ENCODE measurements at regions not wholly inside any gene's neighbourhood (a gene's known extent, or its start where the extent isn't known, plus 50 kb on each side); places are given as distances from the start of the nearest gene placed in this dataset.

DNA sequence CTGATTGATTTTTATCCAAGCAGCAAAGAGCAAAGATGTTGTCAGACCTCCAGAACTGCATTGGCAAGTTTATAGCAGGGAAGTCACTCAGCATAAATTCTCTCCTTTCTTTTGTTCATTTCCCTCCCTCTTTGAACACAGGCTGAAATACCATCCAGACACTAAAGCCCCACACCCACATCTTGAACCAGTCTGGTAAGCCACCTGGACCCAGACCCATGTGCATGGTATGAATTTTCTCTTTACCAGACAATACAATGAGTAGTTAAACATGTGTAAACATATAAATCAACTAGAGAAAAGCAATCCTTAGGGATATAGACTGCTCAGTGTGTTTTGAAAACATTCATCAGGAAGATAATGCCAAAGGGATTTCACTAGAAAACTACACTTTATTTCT, 488.3 kb upstream of the FLRT2 start:
- Histone ChIP-seq H3K4me1 (ENCODE audit: control insufficient read depth, insufficient read depth, low read length) (0 out of 2 replicates have a peak, but pooled peaks cover 2% of the 10 kb centered on the region), H3K9me3 (ENCODE audit: control insufficient read depth, insufficient read depth, low read depth, low read length) (no peaks in the 10 kb centered on the region), H3K36me3 (ENCODE audit: control insufficient read depth in 2 of 2, insufficient read depth in 1 of 2, low read length in 2 of 2) (no peaks in the 10 kb centered on the region), H3K4me3 (ENCODE audit: low read depth, low read length) (no peak overlapping the region), H3K27ac (ENCODE audit: extremely low read depth, low read depth, low read length) (no peak overlapping the region)
- ChIA-PET POLR2A (no interaction called here), CTCF (no interaction called here)
- no peak for TF ChIP-seq ZNF292 (tag by site-specific recombination; IDR thresholded peaks at IDR 0.05; ENCODE audit: borderline replicate concordance, low read depth)
- TF ChIP-seq, protein P1, sequence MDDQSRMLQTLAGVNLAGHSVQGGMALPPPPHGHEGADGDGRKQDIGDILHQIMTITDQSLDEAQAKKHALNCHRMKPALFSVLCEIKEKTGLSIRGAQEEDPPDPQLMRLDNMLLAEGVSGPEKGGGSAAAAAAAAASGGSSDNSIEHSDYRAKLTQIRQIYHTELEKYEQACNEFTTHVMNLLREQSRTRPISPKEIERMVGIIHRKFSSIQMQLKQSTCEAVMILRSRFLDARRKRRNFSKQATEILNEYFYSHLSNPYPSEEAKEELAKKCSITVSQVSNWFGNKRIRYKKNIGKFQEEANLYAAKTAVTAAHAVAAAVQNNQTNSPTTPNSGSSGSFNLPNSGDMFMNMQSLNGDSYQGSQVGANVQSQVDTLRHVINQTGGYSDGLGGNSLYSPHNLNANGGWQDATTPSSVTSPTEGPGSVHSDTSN (CRISPR knock-in tag; IDR thresholded peaks at IDR 0.05) = no peak

GRCh38 chr14:85042301-85042700, 487.6 kb upstream of the FLRT2 start:
- Histone ChIP-seq H3K9me3 (ENCODE audit: control insufficient read depth, insufficient read depth, low read depth, low read length) (no peaks in the 10 kb centered on the region), H3K36me3 (ENCODE audit: control insufficient read depth in 2 of 2, insufficient read depth in 1 of 2, low read length in 2 of 2) (no peaks in the 10 kb centered on the region), H3K4me1 (ENCODE audit: control insufficient read depth, insufficient read depth, low read length) (0 out of 2 replicates have a peak, but pooled peaks cover 2% of the 10 kb centered on the region), H3K27ac (ENCODE audit: extremely low read depth, low read depth, low read length) (no peak overlapping the region), H3K4me3 (ENCODE audit: low read depth, low read length) (no peak overlapping the region)
- POLR2A ChIA-PET = no interaction called here
- CTCF ChIA-PET = no interaction called here
- TF ChIP-seq ZNF664 (tag by site-specific recombination; IDR thresholded peaks at IDR 0.05) (no peak), ZNF747 (tag by site-specific recombination; IDR thresholded peaks at IDR 0.05) (no peak), ZNF610 (tag by site-specific recombination; IDR thresholded peaks at IDR 0.05; ENCODE audit: borderline replicate concordance) (no peak), ZBTB17 (tag by site-specific recombination; IDR thresholded peaks at IDR 0.05) (no peak), ZBTB21 (tag by site-specific recombination; IDR thresholded peaks at IDR 0.05) (no peak), ZNF837 (tag by site-specific recombination; IDR thresholded peaks at IDR 0.05) (no peak), ZFP37 (tag by site-specific recombination; IDR thresholded peaks at IDR 0.05) (no peak)
- TF ChIP-seq, protein P2, sequence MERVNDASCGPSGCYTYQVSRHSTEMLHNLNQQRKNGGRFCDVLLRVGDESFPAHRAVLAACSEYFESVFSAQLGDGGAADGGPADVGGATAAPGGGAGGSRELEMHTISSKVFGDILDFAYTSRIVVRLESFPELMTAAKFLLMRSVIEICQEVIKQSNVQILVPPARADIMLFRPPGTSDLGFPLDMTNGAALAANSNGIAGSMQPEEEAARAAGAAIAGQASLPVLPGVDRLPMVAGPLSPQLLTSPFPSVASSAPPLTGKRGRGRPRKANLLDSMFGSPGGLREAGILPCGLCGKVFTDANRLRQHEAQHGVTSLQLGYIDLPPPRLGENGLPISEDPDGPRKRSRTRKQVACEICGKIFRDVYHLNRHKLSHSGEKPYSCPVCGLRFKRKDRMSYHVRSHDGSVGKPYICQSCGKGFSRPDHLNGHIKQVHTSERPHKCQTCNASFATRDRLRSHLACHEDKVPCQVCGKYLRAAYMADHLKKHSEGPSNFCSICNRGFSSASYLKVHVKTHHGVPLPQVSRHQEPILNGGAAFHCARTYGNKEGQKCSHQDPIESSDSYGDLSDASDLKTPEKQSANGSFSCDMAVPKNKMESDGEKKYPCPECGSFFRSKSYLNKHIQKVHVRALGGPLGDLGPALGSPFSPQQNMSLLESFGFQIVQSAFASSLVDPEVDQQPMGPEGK (tag by site-specific recombination; IDR thresholded peaks at IDR 0.05) = no peak

DNA sequence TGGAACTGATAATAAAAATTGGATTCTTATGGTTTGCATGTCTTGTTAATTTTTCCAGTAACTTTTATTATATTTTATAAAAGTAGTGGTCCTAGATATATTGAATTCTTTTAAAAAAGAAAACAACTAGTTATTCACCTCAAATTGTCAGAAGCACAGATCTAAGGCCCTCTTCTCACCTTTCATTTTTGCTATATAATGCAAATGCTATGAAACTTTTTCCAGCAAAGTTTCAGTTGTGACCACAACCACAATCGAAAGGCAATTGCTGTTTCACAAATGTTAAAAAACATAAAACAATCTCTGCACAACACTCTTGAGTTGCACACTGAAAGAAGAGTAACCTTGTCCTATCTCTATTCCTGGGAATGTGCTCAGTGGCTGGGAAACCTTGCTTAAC, 479.8 kb upstream of the FLRT2 start:
- Histone ChIP-seq H3K4me1 (ENCODE audit: control insufficient read depth, insufficient read depth, low read length) (no peaks in the 10 kb centered on the region), H3K27ac (ENCODE audit: extremely low read depth, low read depth, low read length) (no peak overlapping the region), H3K36me3 (ENCODE audit: control insufficient read depth in 2 of 2, insufficient read depth in 1 of 2, low read length in 2 of 2) (no peaks in the 10 kb centered on the region), H3K9me3 (ENCODE audit: control insufficient read depth, insufficient read depth, low read depth, low read length) (no peaks in the 10 kb centered on the region), H3K4me3 (ENCODE audit: low read depth, low read length) (no peak overlapping the region)
- ChIA-PET POLR2A (no interaction called here), CTCF (no interaction called here)
- no peak for TF ChIP-seq ZBTB49 (tag by site-specific recombination; IDR thresholded peaks at IDR 0.05; ENCODE audit: low read depth)
- TF ChIP-seq, protein P3, sequence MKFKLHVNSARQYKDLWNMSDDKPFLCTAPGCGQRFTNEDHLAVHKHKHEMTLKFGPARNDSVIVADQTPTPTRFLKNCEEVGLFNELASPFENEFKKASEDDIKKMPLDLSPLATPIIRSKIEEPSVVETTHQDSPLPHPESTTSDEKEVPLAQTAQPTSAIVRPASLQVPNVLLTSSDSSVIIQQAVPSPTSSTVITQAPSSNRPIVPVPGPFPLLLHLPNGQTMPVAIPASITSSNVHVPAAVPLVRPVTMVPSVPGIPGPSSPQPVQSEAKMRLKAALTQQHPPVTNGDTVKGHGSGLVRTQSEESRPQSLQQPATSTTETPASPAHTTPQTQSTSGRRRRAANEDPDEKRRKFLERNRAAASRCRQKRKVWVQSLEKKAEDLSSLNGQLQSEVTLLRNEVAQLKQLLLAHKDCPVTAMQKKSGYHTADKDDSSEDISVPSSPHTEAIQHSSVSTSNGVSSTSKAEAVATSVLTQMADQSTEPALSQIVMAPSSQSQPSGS (tag by site-specific recombination; IDR thresholded peaks at IDR 0.05; ENCODE audit: low read depth) = no peak
- no peak for TF ChIP-seq SETDB1 (IDR thresholded peaks at IDR 0.05; ENCODE audit: insufficient read length, low read length)
- TF ChIP-seq ZNF843 (tag by site-specific recombination; IDR thresholded peaks at IDR 0.05) = no peak
- no peak for TF ChIP-seq ZBTB21 (tag by site-specific recombination; IDR thresholded peaks at IDR 0.05)
- no peak for TF ChIP-seq SCRT2 (tag by site-specific recombination; IDR thresholded peaks at IDR 0.05)
- no peak for TF ChIP-seq MEIS1 (CRISPR knock-in tag; IDR thresholded peaks at IDR 0.05; ENCODE audit: borderline replicate concordance)
- TF ChIP-seq KLF8 (tag by site-specific recombination; IDR thresholded peaks at IDR 0.05) = no peak
- TF ChIP-seq ZNF274 (IDR thresholded peaks at IDR 0.05; ENCODE audit: low read length) = no peak
- no peak for TF ChIP-seq ZNF274 (tag by site-specific recombination; IDR thresholded peaks at IDR 0.05; ENCODE audit: borderline replicate concordance)
- TF ChIP-seq ZNF2 (tag by site-specific recombination; IDR thresholded peaks at IDR 0.05) = no peak
- TF ChIP-seq ZNF571 (tag by site-specific recombination; IDR thresholded peaks at IDR 0.05) = no peak
- no peak for TF ChIP-seq ZFP3 (tag by site-specific recombination; IDR thresholded peaks at IDR 0.05; ENCODE audit: low read depth)
- TF ChIP-seq ZNF560 (tag by site-specific recombination; IDR thresholded peaks at IDR 0.05; ENCODE audit: borderline replicate concordance) = no peak
- TF ChIP-seq GLIS2 (tag by site-specific recombination; IDR thresholded peaks at IDR 0.05) = no peak
- no peak for TF ChIP-seq ZNF214 (tag by site-specific recombination; IDR thresholded peaks at IDR 0.05; ENCODE audit: borderline replicate concordance)
- no peak for TF ChIP-seq ZNF501 (tag by site-specific recombination; IDR thresholded peaks at IDR 0.05)
